Ishikawa (cell line): ENCODE measurements at regions not wholly inside any gene's neighbourhood (a gene's known extent, or its start where the extent isn't known, plus 50 kb on each side); places are given as distances from the start of the nearest gene placed in this dataset.

Source experiments
- EP300 ChIP-seq: IDR thresholded peaks from 2 replicates; pipeline ENCODE4 v1.6.1; 2012; ENCODE audit warnings: borderline replicate concordance
- TAF1 ChIP-seq: IDR thresholded peaks from 2 replicates; pipeline ENCODE4 v1.6.1; 2012; ENCODE audit warnings: low read depth, mild to moderate bottlenecking
- TEAD4 ChIP-seq: IDR thresholded peaks from 2 replicates; pipeline ENCODE4 v1.6.1; 2012
- TF ChIP-seq, protein P1 (sequence below): IDR thresholded peaks from 2 replicates; pipeline ENCODE4 v1.6.1; 2012
- TF ChIP-seq, protein P2 (sequence below): IDR thresholded peaks from 2 replicates; pipeline ENCODE4 v1.6.1; 2012; ENCODE audit warnings: low read depth, mild to moderate bottlenecking

DNA sequence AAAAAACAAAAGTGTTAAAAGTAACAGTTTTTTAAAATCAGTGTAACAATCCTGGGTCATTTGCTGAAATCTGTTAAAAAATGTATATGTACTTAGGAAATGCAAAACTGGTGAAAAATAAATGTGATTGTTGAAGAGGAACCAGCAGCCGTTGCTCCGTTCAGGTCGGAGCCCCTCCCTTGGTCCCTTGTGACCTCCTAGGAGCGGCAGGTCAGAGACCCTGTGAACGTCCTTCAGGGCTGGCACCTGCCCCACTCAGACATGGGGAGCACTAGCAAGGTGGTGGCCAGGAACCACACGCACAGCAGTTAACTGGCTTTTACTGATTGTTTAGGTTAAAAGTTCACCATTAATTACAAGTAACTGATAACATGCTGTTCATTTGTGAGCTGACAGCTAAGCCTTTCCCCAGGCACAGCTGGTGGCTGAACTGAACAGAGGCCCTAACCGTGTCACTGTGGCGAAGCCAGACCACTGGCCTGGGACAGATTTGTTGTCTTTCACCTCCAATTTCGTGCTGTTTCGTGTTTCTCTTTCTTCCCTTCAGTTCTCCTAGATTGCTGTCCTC lies 159.2 kb upstream of the ALKAL2 start:
- no peak for TF ChIP-seq EP300
- no peak for TF ChIP-seq TEAD4
- TF ChIP-seq, protein P1, sequence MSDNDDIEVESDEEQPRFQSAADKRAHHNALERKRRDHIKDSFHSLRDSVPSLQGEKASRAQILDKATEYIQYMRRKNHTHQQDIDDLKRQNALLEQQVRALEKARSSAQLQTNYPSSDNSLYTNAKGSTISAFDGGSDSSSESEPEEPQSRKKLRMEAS = no peak
- TF ChIP-seq, protein P2, sequence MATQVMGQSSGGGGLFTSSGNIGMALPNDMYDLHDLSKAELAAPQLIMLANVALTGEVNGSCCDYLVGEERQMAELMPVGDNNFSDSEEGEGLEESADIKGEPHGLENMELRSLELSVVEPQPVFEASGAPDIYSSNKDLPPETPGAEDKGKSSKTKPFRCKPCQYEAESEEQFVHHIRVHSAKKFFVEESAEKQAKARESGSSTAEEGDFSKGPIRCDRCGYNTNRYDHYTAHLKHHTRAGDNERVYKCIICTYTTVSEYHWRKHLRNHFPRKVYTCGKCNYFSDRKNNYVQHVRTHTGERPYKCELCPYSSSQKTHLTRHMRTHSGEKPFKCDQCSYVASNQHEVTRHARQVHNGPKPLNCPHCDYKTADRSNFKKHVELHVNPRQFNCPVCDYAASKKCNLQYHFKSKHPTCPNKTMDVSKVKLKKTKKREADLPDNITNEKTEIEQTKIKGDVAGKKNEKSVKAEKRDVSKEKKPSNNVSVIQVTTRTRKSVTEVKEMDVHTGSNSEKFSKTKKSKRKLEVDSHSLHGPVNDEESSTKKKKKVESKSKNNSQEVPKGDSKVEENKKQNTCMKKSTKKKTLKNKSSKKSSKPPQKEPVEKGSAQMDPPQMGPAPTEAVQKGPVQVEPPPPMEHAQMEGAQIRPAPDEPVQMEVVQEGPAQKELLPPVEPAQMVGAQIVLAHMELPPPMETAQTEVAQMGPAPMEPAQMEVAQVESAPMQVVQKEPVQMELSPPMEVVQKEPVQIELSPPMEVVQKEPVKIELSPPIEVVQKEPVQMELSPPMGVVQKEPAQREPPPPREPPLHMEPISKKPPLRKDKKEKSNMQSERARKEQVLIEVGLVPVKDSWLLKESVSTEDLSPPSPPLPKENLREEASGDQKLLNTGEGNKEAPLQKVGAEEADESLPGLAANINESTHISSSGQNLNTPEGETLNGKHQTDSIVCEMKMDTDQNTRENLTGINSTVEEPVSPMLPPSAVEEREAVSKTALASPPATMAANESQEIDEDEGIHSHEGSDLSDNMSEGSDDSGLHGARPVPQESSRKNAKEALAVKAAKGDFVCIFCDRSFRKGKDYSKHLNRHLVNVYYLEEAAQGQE = no peak
- no peak for TF ChIP-seq TAF1
